ENCODE measurements at regions not wholly inside any gene's neighbourhood (a gene's known extent, or its start where the extent isn't known, plus 50 kb on each side); places are given as distances from the start of the nearest gene placed in this dataset.

- no peak for FAIRE-seq
- no peak for TF ChIP-seq POLR2A (IDR thresholded peaks at IDR 0.05; ENCODE audit: low read depth, low read length)
- DNase-seq (ENCODE audit: insufficient read length, low spot score) = no peak
Measured at GRCh38 chr11:96607864-96608558, 218.2 kb downstream of the JRKL start.

GRCh38 chr11:96614101-96614500 is 224.3 kb downstream of the JRKL start:
- TF ChIP-seq POLR2A (IDR thresholded peaks at IDR 0.05; ENCODE audit: low read depth, low read length) = no peak
- DNase-seq (ENCODE audit: insufficient read length, low spot score) (no peak), FAIRE-seq (no peak)

GRCh38 chr11:96614846-96615245 is 225.0 kb downstream of the JRKL start:
- FAIRE-seq (no peak), DNase-seq (ENCODE audit: insufficient read length, low spot score) (no peak)
- TF ChIP-seq POLR2A (IDR thresholded peaks at IDR 0.05; ENCODE audit: low read depth, low read length) = no peak

- no peak for DNase-seq (ENCODE audit: insufficient read length, low spot score)
- no peak for TF ChIP-seq POLR2A (IDR thresholded peaks at IDR 0.05; ENCODE audit: low read depth, low read length)
- no peak for FAIRE-seq
Measured at GRCh38 chr11:96620464-96621044, 230.7 kb downstream of the JRKL start.

- TF ChIP-seq POLR2A (IDR thresholded peaks at IDR 0.05; ENCODE audit: low read depth, low read length) = no peak
- no peak for FAIRE-seq
Measured at GRCh38 chr11:96621161-96621560, 231.3 kb downstream of the JRKL start.

GRCh38 chr11:96622026-96622634 is 232.3 kb downstream of the JRKL start:
- TF ChIP-seq POLR2A (IDR thresholded peaks at IDR 0.05; ENCODE audit: low read depth, low read length) = no peak
- DNase-seq (ENCODE audit: insufficient read length, low spot score) = no peak
- no peak for FAIRE-seq

More at GRCh38 chr11:96621161-96621560, 231.3 kb downstream of the JRKL start:
- no peak for DNase-seq (ENCODE audit: insufficient read length, low spot score)

- FAIRE-seq (no peak), DNase-seq (ENCODE audit: insufficient read length, low spot score) (no peak)
- no peak for TF ChIP-seq POLR2A (IDR thresholded peaks at IDR 0.05; ENCODE audit: low read depth, low read length)
Measured at GRCh38 chr11:96624126-96624525, 234.3 kb downstream of the JRKL start.

GRCh38 chr11:96627376-96627775 is 237.6 kb downstream of the JRKL start:
- DNase-seq (ENCODE audit: insufficient read length, low spot score) (no peak), FAIRE-seq (no peak)

GRCh38 chr11:96635655-96636054 is 245.8 kb downstream of the JRKL start:
- FAIRE-seq (no peak), DNase-seq (ENCODE audit: insufficient read length, low spot score) (no peak)
- no peak for TF ChIP-seq POLR2A (IDR thresholded peaks at IDR 0.05; ENCODE audit: low read depth, low read length)

More at GRCh38 chr11:96627376-96627775, 237.6 kb downstream of the JRKL start:
- no peak for TF ChIP-seq POLR2A (IDR thresholded peaks at IDR 0.05; ENCODE audit: low read depth, low read length)

- DNase-seq (ENCODE audit: insufficient read length, low spot score) (no peak), FAIRE-seq (no peak)
- no peak for TF ChIP-seq POLR2A (IDR thresholded peaks at IDR 0.05; ENCODE audit: low read depth, low read length)
Measured at GRCh38 chr11:96641261-96641660, 251.4 kb downstream of the JRKL start.

GRCh38 chr11:96642583-96642982 is 252.8 kb downstream of the JRKL start:
- TF ChIP-seq POLR2A (IDR thresholded peaks at IDR 0.05; ENCODE audit: low read depth, low read length) = no peak
- DNase-seq (ENCODE audit: insufficient read length, low spot score) (no peak), FAIRE-seq (no peak)

- FAIRE-seq = no peak
- TF ChIP-seq POLR2A (IDR thresholded peaks at IDR 0.05; ENCODE audit: low read depth, low read length) = no peak
- no peak for DNase-seq (ENCODE audit: insufficient read length, low spot score)
Measured at GRCh38 chr11:96643173-96643572, 253.4 kb downstream of the JRKL start.

- DNase-seq (ENCODE audit: insufficient read length, low spot score) = no peak
- no peak for TF ChIP-seq POLR2A (IDR thresholded peaks at IDR 0.05; ENCODE audit: low read depth, low read length)
- FAIRE-seq = no peak
Measured at GRCh38 chr11:96647621-96648020, 257.8 kb downstream of the JRKL start.

GRCh38 chr11:96648991-96649390 is 259.2 kb downstream of the JRKL start:
- DNase-seq (ENCODE audit: insufficient read length, low spot score) (no peak), FAIRE-seq (no peak)
- TF ChIP-seq POLR2A (IDR thresholded peaks at IDR 0.05; ENCODE audit: low read depth, low read length) = no peak

GRCh38 chr11:96652516-96652915 is 262.7 kb downstream of the JRKL start:
- DNase-seq (ENCODE audit: insufficient read length, low spot score) (no peak), FAIRE-seq (no peak)
- TF ChIP-seq POLR2A (IDR thresholded peaks at IDR 0.05; ENCODE audit: low read depth, low read length) = no peak
